ENCODE measurements at regions not wholly inside any gene's neighbourhood (a gene's known extent, or its start where the extent isn't known, plus 50 kb on each side); places are given as distances from the start of the nearest gene placed in this dataset.

- TF ChIP-seq, protein P1, sequence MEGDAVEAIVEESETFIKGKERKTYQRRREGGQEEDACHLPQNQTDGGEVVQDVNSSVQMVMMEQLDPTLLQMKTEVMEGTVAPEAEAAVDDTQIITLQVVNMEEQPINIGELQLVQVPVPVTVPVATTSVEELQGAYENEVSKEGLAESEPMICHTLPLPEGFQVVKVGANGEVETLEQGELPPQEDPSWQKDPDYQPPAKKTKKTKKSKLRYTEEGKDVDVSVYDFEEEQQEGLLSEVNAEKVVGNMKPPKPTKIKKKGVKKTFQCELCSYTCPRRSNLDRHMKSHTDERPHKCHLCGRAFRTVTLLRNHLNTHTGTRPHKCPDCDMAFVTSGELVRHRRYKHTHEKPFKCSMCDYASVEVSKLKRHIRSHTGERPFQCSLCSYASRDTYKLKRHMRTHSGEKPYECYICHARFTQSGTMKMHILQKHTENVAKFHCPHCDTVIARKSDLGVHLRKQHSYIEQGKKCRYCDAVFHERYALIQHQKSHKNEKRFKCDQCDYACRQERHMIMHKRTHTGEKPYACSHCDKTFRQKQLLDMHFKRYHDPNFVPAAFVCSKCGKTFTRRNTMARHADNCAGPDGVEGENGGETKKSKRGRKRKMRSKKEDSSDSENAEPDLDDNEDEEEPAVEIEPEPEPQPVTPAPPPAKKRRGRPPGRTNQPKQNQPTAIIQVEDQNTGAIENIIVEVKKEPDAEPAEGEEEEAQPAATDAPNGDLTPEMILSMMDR (conservative IDR thresholded peaks at IDR 0.05): no peak
- no peak for TF ChIP-seq EZH2 (IDR thresholded peaks at IDR 0.05; ENCODE audit: low read depth)
Observed at GRCh38 chr13:27338207-27338606, 67.6 kb downstream of the RASL11A start.
